GM21619 (cell line): ENCODE measurements at regions not wholly inside any gene's neighbourhood (a gene's known extent, or its start where the extent isn't known, plus 50 kb on each side); places are given as distances from the start of the nearest gene placed in this dataset.

Experiments
- ATAC-seq: cut with Tn5 transposase; IDR thresholded peaks from one replicate; pipeline ENCODE4 v1.9.1; 2021; ENCODE audit not compliant: unreplicated experiment

DNA sequence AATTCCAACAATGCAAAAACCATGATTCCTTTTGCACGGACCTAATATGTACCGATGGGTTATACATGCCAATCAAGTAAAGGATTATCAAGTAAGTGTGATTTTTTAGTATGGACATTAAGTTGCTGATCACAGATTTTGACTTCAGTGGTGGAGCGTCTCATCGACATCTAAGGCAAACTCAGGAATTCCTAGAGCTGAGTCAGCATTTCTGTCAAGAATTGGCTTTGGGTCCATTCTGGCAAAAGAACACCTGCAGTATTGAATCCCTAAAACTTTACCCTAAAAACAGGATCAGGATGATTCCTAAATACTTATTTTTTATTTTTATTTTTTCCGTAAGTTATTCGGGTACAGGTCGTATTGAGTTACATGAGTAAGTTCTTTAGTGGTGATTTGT lies 83.6 kb downstream of the HPGD start:
- ATAC-seq: no peak

DNA sequence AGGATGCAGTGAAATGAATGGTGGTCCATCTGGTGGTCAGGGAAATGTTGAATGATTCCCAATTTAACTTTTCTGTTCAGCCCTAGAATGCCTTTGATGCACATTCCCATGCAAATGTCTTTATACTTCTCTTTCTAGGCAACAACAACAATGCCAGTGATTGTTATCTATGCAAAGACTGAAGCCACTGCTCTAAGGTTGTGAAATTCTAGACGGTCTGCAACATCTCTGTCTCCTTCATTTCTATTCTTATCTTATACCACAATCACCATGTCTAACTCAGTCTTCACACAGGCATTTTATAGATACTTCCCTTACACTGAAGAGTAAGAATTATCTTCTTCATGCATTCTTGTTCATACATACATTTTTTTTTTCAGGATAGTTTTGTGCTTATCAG lies 84.5 kb downstream of the HPGD start:
- ATAC-seq: no peak

DNA sequence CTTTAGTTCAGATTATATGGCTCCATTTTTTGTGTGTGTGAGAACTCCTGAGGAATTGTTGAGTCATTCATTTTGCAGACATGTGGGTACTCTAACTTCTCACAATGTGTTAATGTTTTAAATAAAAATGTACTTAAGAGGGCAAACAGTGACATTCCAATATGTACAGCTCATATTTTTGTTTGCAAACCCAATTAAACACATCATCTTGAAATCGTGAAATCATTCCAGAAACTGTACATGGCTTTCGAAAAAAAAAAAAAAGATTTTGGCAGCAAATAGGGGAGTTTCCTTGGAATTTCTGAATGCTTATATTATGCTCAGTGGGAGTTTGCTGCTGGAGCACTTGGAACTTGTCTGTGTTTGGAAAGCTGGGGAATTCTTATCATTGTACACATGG lies 85.0 kb downstream of the HPGD start:
- ATAC-seq: no peak

DNA sequence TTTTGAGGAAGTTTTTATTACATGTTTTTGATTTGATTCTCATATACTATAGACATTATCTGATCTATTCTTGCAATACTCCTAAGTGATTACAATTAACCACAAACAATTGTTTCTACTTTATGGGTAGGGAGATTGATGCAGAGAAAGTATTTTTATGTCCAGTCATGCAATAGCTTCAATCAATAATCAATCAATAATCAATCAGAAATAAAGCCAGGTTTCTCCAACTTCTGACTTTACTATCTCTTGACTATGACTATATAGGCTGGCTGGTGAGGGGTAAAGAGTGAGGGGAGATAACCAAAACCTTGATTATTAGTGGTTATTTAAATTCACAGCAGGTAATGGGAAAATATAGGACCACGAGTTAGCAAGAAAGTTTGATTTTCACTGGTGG lies 85.9 kb downstream of the HPGD start:
- no peak for ATAC-seq

DNA sequence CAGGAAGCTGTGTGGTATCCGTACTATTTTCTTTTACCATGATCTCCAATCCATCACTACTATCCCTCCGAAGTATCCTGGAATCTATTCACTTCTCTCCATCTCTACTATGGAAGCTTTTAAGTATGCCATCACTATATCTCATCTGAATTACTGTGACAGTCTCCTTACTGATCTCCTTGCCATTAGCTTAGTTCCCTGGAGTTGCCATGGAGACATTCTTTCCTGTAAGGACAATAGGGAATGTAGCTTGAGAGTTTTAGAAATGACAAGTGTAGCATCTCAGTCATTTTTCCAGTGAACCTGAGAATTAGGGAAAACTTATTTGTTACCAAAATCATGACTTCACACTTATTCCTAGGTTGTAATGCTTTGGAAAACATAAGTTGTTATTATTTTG lies 86.3 kb downstream of the HPGD start:
- ATAC-seq: no peak

DNA sequence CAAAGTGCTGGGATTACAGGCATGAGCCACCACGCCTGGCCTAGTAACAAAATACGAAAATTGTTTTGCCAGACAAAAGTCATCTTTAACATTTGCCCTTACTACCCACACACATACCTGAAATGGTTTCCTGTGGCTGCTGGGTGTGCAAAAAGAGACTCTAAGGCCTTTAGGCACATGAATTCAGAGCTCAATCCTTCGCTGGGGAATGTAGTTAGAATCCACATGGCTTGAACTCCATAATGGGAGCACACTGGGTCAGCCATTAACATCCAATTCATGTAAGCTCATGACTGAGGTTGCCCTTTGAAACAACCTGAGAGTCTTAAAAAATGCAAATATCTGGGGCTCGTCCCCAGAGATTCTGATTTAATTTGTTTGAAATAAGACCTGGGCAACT lies 87.8 kb downstream of the HPGD start:
- no peak for ATAC-seq

DNA sequence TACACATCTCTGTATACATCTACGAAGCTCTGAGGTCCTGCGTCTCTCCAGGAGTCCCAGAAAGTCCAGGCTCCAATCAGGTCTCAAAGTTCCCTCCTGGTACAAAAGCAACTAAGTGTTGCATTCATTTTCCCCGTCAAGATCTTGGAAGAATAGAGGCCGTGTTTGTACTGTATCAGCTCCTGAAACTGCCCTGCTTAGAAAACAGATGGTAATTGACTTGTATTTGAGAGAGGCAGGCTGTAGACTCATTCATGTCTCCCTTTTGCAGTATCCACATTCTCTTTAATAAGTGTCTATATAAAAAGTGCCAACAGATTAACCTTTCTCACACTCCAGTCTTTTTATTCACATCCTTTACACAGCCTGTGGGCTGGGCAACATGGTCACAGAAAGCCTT lies 91.7 kb downstream of the HPGD start:
- ATAC-seq: no peak

DNA sequence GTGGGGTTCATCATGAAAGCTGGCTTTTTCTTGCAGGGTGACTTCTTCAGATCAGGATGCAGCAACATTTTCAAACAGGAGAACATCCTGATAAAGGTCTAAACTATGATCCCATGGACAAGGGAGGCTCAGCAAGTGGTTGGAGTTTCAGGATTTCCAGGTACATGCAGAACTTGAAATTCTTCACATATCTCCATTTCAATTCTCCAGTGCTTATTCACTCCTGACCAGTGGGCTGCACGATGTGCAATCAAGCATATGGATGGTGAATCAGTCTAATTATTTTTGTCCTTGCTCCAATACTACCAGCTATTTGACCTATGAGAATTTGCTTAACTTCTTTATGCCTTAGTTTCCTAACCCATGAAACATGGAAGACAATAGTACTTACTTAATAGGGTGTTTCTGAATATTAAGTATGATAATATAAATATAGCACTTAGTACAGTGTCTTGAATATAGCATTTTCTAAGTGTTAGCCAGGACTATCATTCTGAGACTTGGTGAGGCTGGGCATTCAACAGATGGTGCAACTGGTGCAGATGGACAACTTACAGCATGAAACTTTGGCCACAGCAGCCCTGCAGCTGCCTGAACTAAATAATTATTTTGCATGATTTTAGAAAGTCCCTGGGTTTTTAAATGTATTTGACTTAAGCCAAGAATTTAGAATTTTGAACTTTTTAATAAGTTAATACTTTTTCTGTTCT lies 92.4 kb downstream of the HPGD start:
- no peak for ATAC-seq

DNA sequence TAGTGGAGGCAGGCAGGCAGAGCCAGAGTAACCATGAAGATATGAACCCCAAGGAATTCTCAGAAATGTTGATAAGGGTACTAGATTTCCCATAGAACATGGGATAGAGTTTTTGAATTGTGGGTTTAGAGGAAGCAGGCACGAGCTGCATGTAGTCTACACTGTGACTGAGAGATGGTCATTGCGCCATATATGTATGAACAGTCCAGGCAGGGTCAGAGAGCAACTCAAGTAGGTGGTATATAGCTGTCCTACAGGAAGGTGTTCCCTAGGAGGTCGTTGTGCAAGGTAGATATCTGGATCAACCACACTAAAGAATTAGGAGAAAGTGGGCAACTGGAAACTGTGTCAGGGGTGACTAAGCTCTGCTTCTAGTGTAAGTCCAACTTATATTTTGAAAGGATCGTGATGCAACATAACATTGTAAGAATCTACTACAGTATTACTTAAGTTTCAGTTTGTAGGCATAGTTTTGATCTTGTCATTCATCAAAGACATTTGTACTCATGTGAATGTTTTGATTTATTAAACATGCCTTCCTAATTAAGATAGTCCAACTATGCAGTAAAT lies 94.6 kb downstream of the HPGD start:
- no peak for ATAC-seq

DNA sequence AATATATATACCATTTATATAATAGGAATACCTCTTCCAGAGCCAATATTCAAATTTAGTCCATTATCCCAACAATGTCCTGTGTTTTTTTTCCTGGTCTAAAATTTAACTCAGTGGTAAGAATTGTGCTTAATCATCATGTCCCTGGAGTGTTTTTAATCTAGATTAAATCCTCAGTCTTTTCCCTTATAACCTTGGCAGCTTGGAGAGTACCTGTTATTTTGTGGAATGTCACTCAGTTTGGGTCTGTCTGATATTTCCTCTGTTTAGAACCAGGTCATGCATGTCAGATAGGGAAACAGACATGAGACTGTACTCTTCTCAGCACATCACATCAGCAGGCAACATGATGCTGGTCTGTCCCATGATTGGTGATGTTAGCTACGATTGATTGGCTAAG lies 96.6 kb downstream of the HPGD start:
- no peak for ATAC-seq

DNA sequence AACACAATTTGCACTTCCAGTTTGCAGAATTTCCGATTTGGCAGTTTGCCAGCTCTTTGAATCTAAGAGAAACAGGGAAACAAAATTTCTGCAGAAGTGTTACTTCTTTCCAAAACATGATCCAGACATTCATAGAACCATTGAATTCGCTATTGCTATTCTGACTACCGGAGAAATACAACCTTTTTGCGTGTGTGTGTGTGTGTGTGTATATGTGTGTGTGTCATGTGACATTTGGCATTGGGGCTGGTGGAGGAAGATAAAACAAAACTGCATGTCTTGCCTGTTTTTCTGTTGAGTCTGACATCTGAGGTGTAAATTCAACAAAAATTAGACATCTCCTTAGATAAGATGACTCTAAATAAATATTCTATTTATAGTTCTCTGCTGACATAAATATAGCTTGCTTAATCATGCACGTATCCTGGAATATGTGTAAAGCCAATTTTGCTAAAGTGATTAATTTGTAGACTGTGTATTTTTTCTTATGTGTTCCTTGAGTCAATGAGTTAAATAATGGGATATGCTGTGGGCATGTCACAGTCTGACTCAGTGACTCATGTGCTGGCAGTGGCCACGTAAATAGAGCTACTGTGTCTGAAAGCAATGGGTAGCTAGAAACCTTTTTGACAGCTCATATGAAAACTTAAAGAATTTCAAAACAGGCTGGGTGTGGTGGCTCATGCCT lies 98.9 kb downstream of the HPGD start:
- ATAC-seq: peak; percentile 76

DNA sequence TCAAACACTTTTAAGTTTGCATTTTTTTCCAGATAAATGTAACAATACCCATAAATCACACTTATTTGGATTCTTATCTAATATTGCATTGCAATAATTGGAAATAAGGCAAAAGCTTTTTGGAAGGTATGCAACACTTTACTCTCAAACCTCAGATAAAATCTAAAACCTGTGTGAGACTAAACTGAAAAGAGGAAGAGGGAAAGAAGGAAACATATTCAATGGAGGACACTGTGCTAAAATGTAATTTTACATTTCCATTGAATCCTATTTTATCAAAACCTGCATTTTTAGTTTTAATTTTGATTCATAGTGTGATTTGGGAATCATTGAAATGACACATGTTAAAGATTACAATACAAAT lies 99.4 kb downstream of the HPGD start:
- peak; percentile 25 for ATAC-seq

DNA sequence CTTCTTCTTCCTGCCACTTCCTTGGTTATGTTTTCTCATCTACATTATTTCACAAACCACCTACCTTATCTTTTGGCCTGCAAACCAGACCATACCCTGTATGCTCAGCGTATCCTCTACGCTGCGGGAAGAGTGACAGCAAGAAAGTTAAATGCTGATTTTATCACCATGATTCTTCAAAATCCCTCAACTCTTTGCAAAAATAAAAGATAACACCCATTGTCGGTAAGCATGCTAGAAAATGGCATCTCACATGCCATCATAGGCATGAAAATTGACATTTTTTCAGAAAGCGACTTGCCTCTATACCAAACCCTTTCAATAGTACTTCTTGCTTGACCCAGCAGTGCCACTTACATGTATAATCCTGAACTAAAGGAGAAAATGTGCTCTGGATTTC lies 102.0 kb downstream of the HPGD start:
- ATAC-seq: no peak

DNA sequence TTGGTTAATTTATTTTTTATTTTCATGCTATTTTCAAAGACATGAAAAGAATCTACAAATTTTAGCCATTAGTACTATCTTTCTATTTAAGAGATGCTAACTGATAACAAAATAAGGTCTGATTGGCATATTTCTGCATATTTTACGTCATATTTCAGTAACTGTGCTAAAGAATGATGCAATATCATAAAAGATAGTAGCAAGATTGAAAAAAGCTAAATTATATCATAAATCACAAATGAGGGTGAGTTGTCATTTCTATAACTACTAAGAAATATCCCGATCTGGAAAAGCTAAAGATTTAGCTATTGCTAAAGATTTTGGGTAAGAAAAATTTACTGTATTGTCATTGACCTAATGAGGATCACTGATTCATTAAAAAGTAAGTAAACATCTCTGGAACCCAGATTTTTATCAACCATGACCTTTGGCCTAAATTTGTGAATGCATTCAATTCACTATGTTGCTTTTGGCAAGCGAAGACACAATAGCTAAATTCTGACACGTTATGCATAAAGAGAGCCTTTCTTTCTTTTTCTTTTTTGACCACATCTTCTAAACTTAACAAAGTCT lies 103.6 kb downstream of the HPGD start:
- ATAC-seq: no peak

DNA sequence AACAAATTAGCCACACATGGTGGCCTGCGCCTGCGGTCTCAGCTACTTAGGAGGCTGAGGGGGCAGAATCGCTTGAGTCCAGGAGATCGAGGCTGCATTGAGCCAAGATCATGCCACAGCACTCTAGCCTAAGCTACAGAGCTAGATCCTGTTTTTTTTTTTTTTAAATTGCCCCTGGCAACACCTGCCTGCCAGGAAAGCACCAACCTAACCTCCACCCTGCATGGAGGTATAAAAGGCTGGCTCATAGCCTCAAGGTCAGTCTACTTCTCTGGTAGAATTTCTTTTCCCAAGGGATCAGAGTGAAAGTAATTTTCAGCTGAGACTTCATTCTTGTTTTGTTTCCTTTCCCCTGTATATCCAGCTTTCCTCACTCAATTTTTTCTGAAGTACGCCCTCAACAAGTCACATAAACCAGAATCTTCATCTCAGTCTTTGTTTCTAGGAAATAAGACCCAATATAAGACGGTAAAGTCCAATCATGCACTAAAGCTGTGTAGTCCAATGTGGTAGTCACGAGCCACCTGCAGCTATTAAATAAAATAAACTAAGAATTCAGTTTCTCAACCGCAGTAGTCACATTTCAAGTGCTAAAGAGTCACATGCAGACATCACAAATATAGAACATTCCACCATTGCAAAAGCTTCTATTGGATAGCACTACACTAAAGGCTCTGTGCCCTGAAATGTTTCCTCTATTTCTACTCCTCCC lies 113.3 kb downstream of the HPGD start:
- no peak for ATAC-seq

DNA sequence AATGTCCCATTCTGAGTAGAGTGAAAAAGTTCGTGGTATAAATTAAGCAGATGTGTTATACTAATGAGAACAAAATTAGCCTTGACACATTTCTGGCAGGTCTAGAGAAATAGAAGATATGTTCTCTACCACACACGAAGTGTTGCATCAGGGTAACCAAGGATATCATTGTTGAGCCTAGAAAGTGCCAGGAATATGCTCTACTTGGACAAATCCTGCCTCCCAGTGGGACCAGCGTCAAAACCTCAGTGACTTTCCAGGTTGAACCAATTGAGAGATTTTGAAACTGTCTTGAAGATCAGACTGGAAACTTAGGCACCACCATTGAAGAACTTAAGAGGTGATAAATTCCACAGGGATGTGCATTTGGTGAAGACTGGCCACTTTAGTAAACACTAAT lies 115.9 kb downstream of the HPGD start:
- ATAC-seq: no peak

DNA sequence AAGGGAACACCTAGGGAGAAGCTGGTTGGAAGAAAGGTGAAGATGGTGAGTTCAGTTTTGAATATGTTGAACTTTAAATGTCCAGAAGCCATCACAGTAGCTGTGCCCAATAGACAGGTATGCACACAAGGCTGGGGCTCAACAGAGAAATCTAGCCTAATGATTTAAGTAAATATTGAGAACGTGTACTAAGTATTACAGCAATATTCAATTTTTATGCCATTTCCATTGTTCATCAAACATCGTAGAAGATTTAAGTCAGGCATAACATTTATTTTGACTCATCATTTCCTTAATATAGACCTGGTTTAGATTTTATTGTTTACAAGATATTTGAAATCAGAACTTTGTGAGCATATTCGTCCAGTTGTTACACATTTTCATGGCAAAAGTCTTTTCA lies 116.4 kb downstream of the HPGD start:
- no peak for ATAC-seq

DNA sequence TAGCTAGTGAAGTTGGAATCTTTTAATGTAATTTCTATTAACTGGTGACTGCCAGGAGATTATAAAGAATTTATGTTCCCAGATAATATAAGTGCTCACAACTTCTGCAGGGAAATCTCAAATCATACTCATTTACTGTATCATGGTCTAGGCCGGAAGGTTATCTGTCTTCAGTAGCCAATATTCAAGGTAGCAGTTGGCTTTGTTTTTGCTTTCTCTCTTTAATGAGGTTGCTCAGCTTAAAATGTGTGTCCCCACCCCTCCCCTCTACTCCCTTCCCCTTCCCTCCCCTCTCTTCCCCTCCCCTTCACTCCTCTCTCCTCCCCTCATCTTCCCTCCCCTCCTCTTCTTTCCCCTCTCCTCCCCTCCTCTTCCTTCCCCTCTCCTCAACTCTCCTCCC lies 117.6 kb downstream of the HPGD start:
- ATAC-seq: no peak

DNA sequence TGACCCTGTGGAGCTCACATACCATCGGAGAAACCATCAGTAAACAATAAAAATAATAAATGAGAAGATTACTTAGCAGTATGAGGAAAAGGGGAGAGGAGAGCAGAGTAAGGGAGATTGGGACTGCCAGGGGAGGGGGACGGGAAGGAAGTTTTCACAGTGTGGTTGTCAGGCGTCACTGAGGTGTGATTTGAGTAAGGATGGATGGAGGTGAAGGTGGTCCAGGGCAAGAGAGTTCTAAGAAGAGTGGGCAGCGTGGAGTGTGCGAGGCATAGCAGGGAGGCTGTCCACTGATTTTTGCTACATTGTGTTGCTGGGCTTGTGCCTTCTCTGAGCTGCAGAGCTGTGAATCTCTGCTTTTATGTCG lies 119.1 kb downstream of the HPGD start:
- no peak for ATAC-seq

DNA sequence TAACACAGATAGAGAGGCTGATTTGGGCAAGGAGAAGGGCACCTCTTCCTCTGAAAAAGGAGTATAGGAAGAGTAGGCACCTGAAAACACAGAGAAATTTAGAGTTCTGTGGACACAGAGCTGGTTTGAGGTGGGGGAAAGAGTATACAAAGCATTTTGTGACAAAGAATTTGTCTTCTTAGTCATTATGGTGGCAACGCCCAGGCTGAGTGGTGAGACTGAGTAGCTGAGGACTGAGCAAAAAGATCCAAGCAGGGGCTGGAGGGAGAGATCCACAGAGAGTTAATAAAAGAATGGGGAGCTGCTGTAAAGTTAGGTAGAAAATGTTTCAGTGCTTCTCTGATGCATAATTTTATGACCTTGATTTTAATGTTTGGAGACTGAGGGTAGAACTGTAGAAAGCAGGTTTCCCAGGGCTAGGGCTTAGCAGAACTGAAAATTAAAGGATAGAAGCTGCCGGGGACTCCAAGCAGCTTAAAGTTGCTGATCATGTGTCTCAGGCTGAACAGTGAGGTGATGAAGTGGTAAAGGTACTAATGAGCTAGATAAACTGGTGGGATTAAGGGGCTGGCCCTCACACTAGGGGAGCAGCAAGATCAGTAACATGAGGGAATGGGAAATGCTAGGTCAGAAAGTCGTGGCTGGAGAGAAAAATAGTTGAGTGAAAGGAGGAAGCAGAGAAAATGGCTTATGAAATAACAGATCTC lies 118.9 kb downstream of the CEP44 start:
- ATAC-seq: no peak

DNA sequence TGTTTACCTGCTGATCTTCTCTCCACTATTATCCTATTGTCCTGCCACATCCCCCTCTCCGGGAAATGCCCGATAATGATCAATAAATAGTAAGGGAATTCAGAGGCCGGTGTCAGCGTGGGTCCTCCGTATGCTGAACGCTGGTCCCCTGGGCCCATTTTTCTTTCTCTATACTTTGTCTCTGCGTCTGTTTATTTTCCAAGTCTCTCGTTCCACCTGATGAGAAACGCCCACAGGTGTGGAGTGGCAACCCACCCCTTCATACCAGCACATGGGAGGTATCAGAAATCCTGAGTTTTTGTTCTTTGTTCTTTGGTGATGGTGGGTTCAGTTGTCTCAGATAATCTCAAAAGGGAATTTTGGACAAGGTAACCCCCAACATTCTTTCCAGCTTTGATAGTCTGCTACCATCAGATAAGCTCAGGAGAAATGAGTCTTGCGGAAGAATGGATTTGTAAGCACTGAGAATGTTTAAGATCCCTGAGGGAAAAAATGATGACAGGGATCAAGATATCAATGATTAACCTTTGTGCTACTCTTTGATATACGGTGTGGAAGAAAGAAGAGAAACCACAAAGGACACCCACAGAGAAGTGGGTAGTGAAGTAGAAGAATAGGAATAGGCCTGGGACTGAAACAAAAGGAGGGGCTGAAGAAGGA lies 117.9 kb downstream of the CEP44 start:
- ATAC-seq: no peak
